ENCODE measurements at regions not wholly inside any gene's neighbourhood (a gene's known extent, or its start where the extent isn't known, plus 50 kb on each side); places are given as distances from the start of the nearest gene placed in this dataset.
A peak's percentile ranks its signal among the peaks of the same experiment; 100 is the strongest.
"Not testable (repeated sequence)": the region's sequence is repeated elsewhere in the genome, so short reads cannot be mapped to it uniquely, and the experiment has no call there.

- DNase-seq = peak in 1 of 2 experiments; percentile 55
Observed at GRCh38 chr7:16318989-16319915, 102.1 kb downstream of the CRPPA start.

- DNase-seq = no peak
Observed at GRCh38 chr7:16318463-16318862, 102.9 kb downstream of the CRPPA start.

- no peak for DNase-seq
Observed at GRCh38 chr7:16317406-16317805, 103.9 kb downstream of the CRPPA start.

GRCh38 chr7:16315280-16315679 is 106.1 kb downstream of the CRPPA start:
- no peak for DNase-seq

- no peak for DNase-seq
Observed at GRCh38 chr7:16309129-16309528, 112.2 kb downstream of the CRPPA start.

GRCh38 chr7:16301291-16301690 is 120.0 kb downstream of the CRPPA start:
- no peak for DNase-seq

- no peak for DNase-seq
Observed at GRCh38 chr7:16300361-16300895, 120.9 kb downstream of the CRPPA start.

- no peak for DNase-seq
Observed at GRCh38 chr7:16299853-16300252, 121.5 kb downstream of the CRPPA start.

GRCh38 chr7:16298221-16298620 is 123.1 kb downstream of the CRPPA start:
- no peak for DNase-seq

- peak in 1 of 2 experiments; percentile 34 for DNase-seq
Observed at GRCh38 chr7:16295558-16295957, 125.8 kb downstream of the CRPPA start.

GRCh38 chr7:16293669-16294425 is 127.5 kb downstream of the CRPPA start:
- DNase-seq = no peak

GRCh38 chr7:16284581-16284980 is 136.8 kb downstream of the CRPPA start:
- no peak for DNase-seq

GRCh38 chr7:16278167-16278787 is 143.1 kb downstream of the CRPPA start:
- DNase-seq = no peak

GRCh38 chr7:16271990-16272665 is 149.2 kb downstream of the CRPPA start:
- no peak for DNase-seq

GRCh38 chr7:16271355-16271915 is 149.9 kb downstream of the CRPPA start:
- no peak for DNase-seq

GRCh38 chr7:16270844-16271243 is 150.5 kb downstream of the CRPPA start:
- DNase-seq = no peak

- peak in 1 of 2 experiments; percentile 13 for DNase-seq
Observed at GRCh38 chr7:16268821-16269768, 152.2 kb downstream of the CRPPA start.

- DNase-seq = no peak
Observed at GRCh38 chr7:16267953-16268820, 153.2 kb downstream of the CRPPA start.

- no peak for DNase-seq
Observed at GRCh38 chr7:16266877-16267276, 154.5 kb downstream of the CRPPA start.

GRCh38 chr7:16266470-16266869 is 154.9 kb downstream of the CRPPA start:
- not testable (repeated sequence) for DNase-seq

Data from NCI-H524 (cell line).